WTC11 (cell line): ENCODE measurements at regions not wholly inside any gene's neighbourhood (a gene's known extent, or its start where the extent isn't known, plus 50 kb on each side); places are given as distances from the start of the nearest gene placed in this dataset.

Experiments
- ATAC-seq: fragments of 200-7000 bp; cut with Tn5 transposase; 2 replicates; pipeline ENCODE4 v1.10.0; 2021; ENCODE audit warnings: mild to moderate bottlenecking, moderate library complexity
- CTCF ChIA-PET: fragments of 300-600 bp; sonication (Branson Sonifier 250); formaldehyde crosslinking; loops from one replicate; lab custom pipeline; 2021; ENCODE audit warnings: antibody characterized with exemption; lab: Charles Lee
- POLR2A ChIA-PET: fragments of 350-600 bp; sonication (Branson Sonifier 250); formaldehyde crosslinking; loops from one replicate; lab custom pipeline; 2021; ENCODE audit warnings: antibody characterized with exemption; lab: Charles Lee
- DNase-seq: peaks from one replicate; pipeline ENCODE4 v3.0.0; 2021; ENCODE audit warnings: low spot score
- H3K27ac Mint-ChIP-seq: 2 replicates; pipeline ENCODE4 v1.8.0; 2021; ENCODE audit warnings: mixed read lengths
- H3K27me3 Mint-ChIP-seq: 2 replicates; pipeline ENCODE4 v1.8.0; 2021; ENCODE audit warnings: low read depth, mild to moderate bottlenecking, moderate library complexity, mixed read lengths
- H3K36me3 Mint-ChIP-seq: 2 replicates; pipeline ENCODE4 v1.8.0; 2021; ENCODE audit warnings: mixed read lengths
- H3K4me1 Mint-ChIP-seq: 2 replicates; pipeline ENCODE4 v1.8.0; 2022; ENCODE audit warnings: mixed read lengths
- H3K4me3 Mint-ChIP-seq: 2 replicates; pipeline ENCODE4 v1.8.0; 2021; ENCODE audit warnings: mild to moderate bottlenecking, moderate library complexity, mixed read lengths
- H3K9me3 Mint-ChIP-seq: 2 replicates; pipeline ENCODE4 v1.8.0; 2021; ENCODE audit warnings: mixed read lengths
- CBFB ChIP-seq: sonication (generic); formaldehyde crosslinking; IDR thresholded peaks from 2 replicates; pipeline ENCODE4 v1.8.1; 2022; ENCODE audit warnings: mild to moderate bottlenecking, low read depth, missing genetic modification reagents
- CREB1 ChIP-seq: sonication (generic); formaldehyde crosslinking; IDR thresholded peaks from 2 replicates; pipeline ENCODE4 v1.8.0; 2023; ENCODE audit warnings: mild to moderate bottlenecking, missing genetic modification reagents
- FOXJ3 ChIP-seq: sonication (generic); formaldehyde crosslinking; IDR thresholded peaks from 2 replicates; pipeline ENCODE4 v1.9.0; 2021; ENCODE audit warnings: missing genetic modification reagents, mild to moderate bottlenecking, borderline replicate concordance
- HMGA2 ChIP-seq: fragments of 250-450 bp; sonication (Bioruptor Pico); IDR thresholded peaks from 2 replicates; pipeline ENCODE4 v1.4.0; 2021; ENCODE audit warnings: mild to moderate bottlenecking, moderate library complexity
- JAZF1 ChIP-seq: fragments of 250-450 bp; sonication (Bioruptor Pico); IDR thresholded peaks from 2 replicates; pipeline ENCODE4 v1.9.0; 2021; ENCODE audit warnings: moderate library complexity, mild to moderate bottlenecking, inconsistent platforms
- NR1H2 ChIP-seq: sonication (generic); formaldehyde crosslinking; IDR thresholded peaks from 2 replicates; pipeline ENCODE4 v1.9.0; 2021; ENCODE audit warnings: mild to moderate bottlenecking, moderate library complexity, missing genetic modification reagents
- RORB ChIP-seq: fragments of 250-450 bp; sonication (Bioruptor Pico); IDR thresholded peaks from 2 replicates; pipeline ENCODE4 v1.9.0; 2021; ENCODE audit warnings: mild to moderate bottlenecking
- SOX15 ChIP-seq: fragments of 250-450 bp; sonication (Bioruptor Pico); IDR thresholded peaks from 2 replicates; pipeline ENCODE4 v1.9.0; 2021; ENCODE audit warnings: mild to moderate bottlenecking
- TEAD4 ChIP-seq: sonication (generic); formaldehyde crosslinking; IDR thresholded peaks from 2 replicates; pipeline ENCODE4 v1.8.0; 2022; ENCODE audit warnings: mild to moderate bottlenecking, missing genetic modification reagents
- ZNF121 ChIP-seq: sonication (generic); formaldehyde crosslinking; IDR thresholded peaks from 2 replicates; pipeline ENCODE4 v1.8.0; 2023; ENCODE audit warnings: missing genetic modification reagents
- ZNF317 ChIP-seq: sonication (generic); formaldehyde crosslinking; IDR thresholded peaks from 2 replicates; pipeline ENCODE4 v1.8.1; 2023; ENCODE audit warnings: low read depth, mild to moderate bottlenecking, moderate library complexity, missing genetic modification reagents, borderline replicate concordance
- ZNF671 ChIP-seq: fragments of 250-450 bp; sonication (Bioruptor Pico); IDR thresholded peaks from 2 replicates; pipeline ENCODE4 v1.8.0; 2021; ENCODE audit warnings: mild to moderate bottlenecking
- TF ChIP-seq, protein P1 (sequence below): fragments of 200-600 bp; IDR thresholded peaks from 2 replicates; pipeline ENCODE4 v1.8.0; 2022; ENCODE audit warnings: antibody characterized with exemption
- TF ChIP-seq, protein P2 (sequence below): sonication (generic); formaldehyde crosslinking; conservative IDR thresholded peaks from 2 replicates; pipeline ENCODE4 v1.8.1; 2022; ENCODE audit warnings: mild to moderate bottlenecking, missing genetic modification reagents
- TF ChIP-seq, protein P3 (sequence below): sonication (generic); formaldehyde crosslinking; IDR thresholded peaks from 2 replicates; pipeline ENCODE4 v1.8.0; 2022; ENCODE audit warnings: mild to moderate bottlenecking, missing genetic modification reagents
- TF ChIP-seq, protein P4 (sequence below): sonication (generic); formaldehyde crosslinking; IDR thresholded peaks from 2 replicates; pipeline ENCODE4 v1.8.1; 2022; ENCODE audit warnings: low read depth, mild to moderate bottlenecking, moderate library complexity, missing genetic modification reagents, borderline replicate concordance
- TF ChIP-seq, protein P5 (sequence below): fragments of 250-450 bp; sonication (Bioruptor Pico); IDR thresholded peaks from 2 replicates; pipeline ENCODE4 v1.9.0; 2021; ENCODE audit warnings: mild to moderate bottlenecking, borderline replicate concordance
- TF ChIP-seq, protein P6 (sequence below): sonication (generic); formaldehyde crosslinking; IDR thresholded peaks from 2 replicates; pipeline ENCODE4 v1.8.1; 2023; ENCODE audit warnings: mild to moderate bottlenecking, missing genetic modification reagents, moderate library complexity
- TF ChIP-seq, protein P7 (sequence below): sonication (generic); formaldehyde crosslinking; IDR thresholded peaks from 2 replicates; pipeline ENCODE4 v1.8.1; 2023; ENCODE audit warnings: mild to moderate bottlenecking, missing genetic modification reagents

DNA sequence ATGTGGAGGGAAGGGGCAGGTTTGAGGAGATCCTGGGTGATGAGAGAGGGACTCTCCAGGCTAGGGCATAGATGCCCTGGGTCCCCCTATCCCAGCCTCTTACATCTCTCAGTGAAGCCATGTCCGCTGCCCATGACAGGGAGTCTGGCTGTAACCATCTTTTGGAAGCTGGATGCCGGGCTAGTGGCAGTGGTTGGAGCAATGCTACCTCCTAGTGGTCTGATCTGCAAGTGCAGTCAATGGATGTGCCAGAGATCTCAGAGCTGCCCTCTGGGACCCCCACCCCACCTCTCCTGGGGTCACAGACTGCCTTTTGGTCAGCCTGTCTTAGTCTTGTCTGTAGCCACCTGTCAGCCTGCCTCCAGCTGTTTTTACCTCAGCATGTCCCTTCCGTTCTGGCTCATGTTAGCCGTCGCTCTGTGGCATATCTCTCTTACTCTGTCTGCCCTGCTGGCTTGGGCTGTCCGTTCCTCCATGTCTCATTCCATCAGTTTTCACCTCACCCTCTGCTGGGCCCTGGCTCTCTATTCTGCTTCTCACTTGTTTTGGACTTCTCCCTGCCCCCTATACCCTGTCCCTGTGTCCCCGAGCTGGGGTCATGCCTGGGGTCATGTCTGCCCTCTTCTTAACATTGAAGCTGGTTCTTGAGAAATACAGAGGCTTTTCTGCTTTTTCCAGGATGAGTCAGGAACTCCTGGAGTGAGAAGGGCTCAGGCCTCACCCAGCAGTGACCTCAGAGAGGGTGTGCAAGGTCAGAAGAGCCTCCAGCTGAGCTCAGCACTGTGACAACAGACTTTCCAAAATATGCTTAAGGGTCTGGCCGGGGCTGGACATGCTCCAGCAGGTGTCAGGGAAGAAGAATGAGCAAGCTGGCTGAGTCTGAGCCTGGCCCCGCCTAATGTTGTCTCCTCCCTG is 52.0 kb upstream of the THY1 start:
- Mint-ChIP-seq H3K4me3 (no peak overlapping the region), H3K27me3 (peaks cover 5% of the 10 kb centered on the region; the same call in 1 of the 2 replicates), H3K9me3 (peaks cover 9% of the 10 kb centered on the region), H3K4me1 (peaks cover 39% of the 10 kb centered on the region), H3K36me3 (no peaks in the 10 kb centered on the region), H3K27ac (no peak overlapping the region)
- CTCF ChIA-PET = interaction anchor here (0.6 to 3.5 kb wide), 67 partner anchors 8 to 527 kb away, joined by 3 to 88 read pairs (median 4); partner anchors contain the start of genes ABCG4, C1QTNF5, NECTIN1 and RNF26
- ATAC-seq (peak; percentile 86), DNase-seq (peak; percentile 87)
- POLR2A ChIA-PET = interaction anchor here (0.6 to 1.1 kb wide), 5 partner anchors 52 to 137 kb away, joined by 3 read pairs; partner anchors contain the start of genes C1QTNF5 and THY1
- TF ChIP-seq SOX15 (CRISPR knock-in tag) = no peak
- TF ChIP-seq TEAD4 = no peak
- TF ChIP-seq, protein P1, sequence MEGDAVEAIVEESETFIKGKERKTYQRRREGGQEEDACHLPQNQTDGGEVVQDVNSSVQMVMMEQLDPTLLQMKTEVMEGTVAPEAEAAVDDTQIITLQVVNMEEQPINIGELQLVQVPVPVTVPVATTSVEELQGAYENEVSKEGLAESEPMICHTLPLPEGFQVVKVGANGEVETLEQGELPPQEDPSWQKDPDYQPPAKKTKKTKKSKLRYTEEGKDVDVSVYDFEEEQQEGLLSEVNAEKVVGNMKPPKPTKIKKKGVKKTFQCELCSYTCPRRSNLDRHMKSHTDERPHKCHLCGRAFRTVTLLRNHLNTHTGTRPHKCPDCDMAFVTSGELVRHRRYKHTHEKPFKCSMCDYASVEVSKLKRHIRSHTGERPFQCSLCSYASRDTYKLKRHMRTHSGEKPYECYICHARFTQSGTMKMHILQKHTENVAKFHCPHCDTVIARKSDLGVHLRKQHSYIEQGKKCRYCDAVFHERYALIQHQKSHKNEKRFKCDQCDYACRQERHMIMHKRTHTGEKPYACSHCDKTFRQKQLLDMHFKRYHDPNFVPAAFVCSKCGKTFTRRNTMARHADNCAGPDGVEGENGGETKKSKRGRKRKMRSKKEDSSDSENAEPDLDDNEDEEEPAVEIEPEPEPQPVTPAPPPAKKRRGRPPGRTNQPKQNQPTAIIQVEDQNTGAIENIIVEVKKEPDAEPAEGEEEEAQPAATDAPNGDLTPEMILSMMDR = peak; percentile 95
- TF ChIP-seq, all 79 proteins: peak for 1

DNA sequence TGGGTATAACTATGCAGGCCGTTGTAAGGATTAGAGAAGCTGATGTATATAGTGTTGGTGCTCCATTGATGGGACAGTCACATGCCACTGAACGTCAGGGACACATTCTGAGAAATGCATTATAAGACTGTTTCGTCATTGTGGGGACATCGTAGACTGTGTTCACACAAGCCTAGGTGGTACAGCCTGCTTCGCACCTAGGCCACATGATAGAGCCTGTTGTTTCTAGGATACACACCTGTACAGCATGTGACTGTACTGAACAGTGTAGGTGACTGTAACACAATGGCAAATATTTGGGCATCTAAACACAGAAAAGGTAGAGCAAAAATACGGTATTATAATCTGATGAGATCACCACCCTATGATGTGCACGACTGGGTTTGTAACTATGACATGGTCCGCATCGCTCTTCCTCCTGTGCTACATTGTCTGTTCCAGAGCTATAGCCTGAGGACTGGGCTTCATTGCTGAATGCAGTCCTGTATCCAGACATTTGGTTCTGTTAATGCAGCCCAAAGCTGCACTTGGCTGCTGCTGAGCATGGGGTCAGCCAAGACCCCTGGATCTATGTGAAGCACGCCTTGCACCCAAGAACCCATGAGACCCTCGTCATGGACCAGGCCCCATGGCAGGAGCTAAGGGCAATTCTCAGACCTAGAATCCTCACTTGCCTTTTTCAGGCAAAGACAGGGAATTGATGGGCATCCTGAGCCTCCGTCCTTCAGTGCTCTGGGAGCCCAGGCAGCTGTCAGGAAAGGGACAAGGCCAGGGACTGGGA is 51.1 kb upstream of the THY1 start:
- TF ChIP-seq NR1H2 (no peak), JAZF1 (no peak), HMGA2 (CRISPR knock-in tag) (no peak), ZNF317 (no peak), CBFB (no peak), RORB (CRISPR knock-in tag) (no peak), TEAD4 (no peak), ZNF121 (no peak), ZNF671 (CRISPR knock-in tag) (no peak), CREB1 (no peak), FOXJ3 (no peak)
- TF ChIP-seq, protein P2, sequence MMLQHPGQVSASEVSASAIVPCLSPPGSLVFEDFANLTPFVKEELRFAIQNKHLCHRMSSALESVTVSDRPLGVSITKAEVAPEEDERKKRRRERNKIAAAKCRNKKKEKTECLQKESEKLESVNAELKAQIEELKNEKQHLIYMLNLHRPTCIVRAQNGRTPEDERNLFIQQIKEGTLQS = no peak
- TF ChIP-seq, protein P3, sequence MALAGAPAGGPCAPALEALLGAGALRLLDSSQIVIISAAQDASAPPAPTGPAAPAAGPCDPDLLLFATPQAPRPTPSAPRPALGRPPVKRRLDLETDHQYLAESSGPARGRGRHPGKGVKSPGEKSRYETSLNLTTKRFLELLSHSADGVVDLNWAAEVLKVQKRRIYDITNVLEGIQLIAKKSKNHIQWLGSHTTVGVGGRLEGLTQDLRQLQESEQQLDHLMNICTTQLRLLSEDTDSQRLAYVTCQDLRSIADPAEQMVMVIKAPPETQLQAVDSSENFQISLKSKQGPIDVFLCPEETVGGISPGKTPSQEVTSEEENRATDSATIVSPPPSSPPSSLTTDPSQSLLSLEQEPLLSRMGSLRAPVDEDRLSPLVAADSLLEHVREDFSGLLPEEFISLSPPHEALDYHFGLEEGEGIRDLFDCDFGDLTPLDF (CRISPR knock-in tag) = no peak
- TF ChIP-seq, protein P4, sequence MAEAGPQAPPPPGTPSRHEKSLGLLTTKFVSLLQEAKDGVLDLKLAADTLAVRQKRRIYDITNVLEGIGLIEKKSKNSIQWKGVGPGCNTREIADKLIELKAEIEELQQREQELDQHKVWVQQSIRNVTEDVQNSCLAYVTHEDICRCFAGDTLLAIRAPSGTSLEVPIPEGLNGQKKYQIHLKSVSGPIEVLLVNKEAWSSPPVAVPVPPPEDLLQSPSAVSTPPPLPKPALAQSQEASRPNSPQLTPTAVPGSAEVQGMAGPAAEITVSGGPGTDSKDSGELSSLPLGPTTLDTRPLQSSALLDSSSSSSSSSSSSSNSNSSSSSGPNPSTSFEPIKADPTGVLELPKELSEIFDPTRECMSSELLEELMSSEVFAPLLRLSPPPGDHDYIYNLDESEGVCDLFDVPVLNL (CRISPR knock-in tag) = no peak
- TF ChIP-seq, protein P5, sequence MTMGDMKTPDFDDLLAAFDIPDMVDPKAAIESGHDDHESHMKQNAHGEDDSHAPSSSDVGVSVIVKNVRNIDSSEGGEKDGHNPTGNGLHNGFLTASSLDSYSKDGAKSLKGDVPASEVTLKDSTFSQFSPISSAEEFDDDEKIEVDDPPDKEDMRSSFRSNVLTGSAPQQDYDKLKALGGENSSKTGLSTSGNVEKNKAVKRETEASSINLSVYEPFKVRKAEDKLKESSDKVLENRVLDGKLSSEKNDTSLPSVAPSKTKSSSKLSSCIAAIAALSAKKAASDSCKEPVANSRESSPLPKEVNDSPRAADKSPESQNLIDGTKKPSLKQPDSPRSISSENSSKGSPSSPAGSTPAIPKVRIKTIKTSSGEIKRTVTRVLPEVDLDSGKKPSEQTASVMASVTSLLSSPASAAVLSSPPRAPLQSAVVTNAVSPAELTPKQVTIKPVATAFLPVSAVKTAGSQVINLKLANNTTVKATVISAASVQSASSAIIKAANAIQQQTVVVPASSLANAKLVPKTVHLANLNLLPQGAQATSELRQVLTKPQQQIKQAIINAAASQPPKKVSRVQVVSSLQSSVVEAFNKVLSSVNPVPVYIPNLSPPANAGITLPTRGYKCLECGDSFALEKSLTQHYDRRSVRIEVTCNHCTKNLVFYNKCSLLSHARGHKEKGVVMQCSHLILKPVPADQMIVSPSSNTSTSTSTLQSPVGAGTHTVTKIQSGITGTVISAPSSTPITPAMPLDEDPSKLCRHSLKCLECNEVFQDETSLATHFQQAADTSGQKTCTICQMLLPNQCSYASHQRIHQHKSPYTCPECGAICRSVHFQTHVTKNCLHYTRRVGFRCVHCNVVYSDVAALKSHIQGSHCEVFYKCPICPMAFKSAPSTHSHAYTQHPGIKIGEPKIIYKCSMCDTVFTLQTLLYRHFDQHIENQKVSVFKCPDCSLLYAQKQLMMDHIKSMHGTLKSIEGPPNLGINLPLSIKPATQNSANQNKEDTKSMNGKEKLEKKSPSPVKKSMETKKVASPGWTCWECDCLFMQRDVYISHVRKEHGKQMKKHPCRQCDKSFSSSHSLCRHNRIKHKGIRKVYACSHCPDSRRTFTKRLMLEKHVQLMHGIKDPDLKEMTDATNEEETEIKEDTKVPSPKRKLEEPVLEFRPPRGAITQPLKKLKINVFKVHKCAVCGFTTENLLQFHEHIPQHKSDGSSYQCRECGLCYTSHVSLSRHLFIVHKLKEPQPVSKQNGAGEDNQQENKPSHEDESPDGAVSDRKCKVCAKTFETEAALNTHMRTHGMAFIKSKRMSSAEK = no peak
- TF ChIP-seq, protein P6, sequence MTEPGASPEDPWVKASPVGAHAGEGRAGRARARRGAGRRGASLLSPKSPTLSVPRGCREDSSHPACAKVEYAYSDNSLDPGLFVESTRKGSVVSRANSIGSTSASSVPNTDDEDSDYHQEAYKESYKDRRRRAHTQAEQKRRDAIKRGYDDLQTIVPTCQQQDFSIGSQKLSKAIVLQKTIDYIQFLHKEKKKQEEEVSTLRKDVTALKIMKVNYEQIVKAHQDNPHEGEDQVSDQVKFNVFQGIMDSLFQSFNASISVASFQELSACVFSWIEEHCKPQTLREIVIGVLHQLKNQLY (CRISPR knock-in tag) = no peak
- TF ChIP-seq, protein P7, sequence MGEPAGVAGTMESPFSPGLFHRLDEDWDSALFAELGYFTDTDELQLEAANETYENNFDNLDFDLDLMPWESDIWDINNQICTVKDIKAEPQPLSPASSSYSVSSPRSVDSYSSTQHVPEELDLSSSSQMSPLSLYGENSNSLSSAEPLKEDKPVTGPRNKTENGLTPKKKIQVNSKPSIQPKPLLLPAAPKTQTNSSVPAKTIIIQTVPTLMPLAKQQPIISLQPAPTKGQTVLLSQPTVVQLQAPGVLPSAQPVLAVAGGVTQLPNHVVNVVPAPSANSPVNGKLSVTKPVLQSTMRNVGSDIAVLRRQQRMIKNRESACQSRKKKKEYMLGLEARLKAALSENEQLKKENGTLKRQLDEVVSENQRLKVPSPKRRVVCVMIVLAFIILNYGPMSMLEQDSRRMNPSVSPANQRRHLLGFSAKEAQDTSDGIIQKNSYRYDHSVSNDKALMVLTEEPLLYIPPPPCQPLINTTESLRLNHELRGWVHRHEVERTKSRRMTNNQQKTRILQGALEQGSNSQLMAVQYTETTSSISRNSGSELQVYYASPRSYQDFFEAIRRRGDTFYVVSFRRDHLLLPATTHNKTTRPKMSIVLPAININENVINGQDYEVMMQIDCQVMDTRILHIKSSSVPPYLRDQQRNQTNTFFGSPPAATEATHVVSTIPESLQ (CRISPR knock-in tag) = no peak
- Mint-ChIP-seq H3K4me3 (no peak overlapping the region), H3K9me3 (peaks cover 3% of the 10 kb centered on the region), H3K4me1 (peaks cover 30% of the 10 kb centered on the region), H3K27me3 (peaks cover 5% of the 10 kb centered on the region; the same call in 1 of the 2 replicates), H3K27ac (no peak overlapping the region), H3K36me3 (no peaks in the 10 kb centered on the region)
- no peak for DNase-seq
- ChIA-PET POLR2A (interaction anchor here (0.6 to 1.1 kb wide), 4 partner anchors 51 to 136 kb away, joined by 3 read pairs; partner anchors contain the start of gene THY1), CTCF (interaction anchor here (0.9 to 3.5 kb wide), 51 partner anchors 12 to 528 kb away, joined by 3 to 88 read pairs (median 5); partner anchors contain the start of genes C1QTNF5, RNF26, THY1 and USP2)
- ATAC-seq = no peak
